Gastroesophageal sphincter (tissue), 4 donors: ENCODE measurements at regions not wholly inside any gene's neighbourhood (a gene's known extent, or its start where the extent isn't known, plus 50 kb on each side); places are given as distances from the start of the nearest gene placed in this dataset.

Source experiments
- ATAC-seq: fragments of 150-250 bp; one replicate; pipeline ENCODE4 v1.9.1; 2016; ENCODE audit warnings: mild to moderate bottlenecking, moderate library complexity
- H3K27ac ChIP-seq, 4 donors: fragments of 200-600 bp; sonication (generic) in 3 of 4; 1 replicate in 3 of 4; 2 replicates in 1 of 4; pipeline ENCODE4 v1.5.1; 2016 to 2019
- H3K27me3 ChIP-seq: fragments of 200-600 bp; sonication (generic); one replicate; pipeline ENCODE4 v1.5.1; 2019
- H3K36me3 ChIP-seq, 2 donors: fragments of 200-600 bp; sonication (generic); one replicate each; pipeline ENCODE4 v1.5.1; 2019; ENCODE audit warnings: control low read depth in 1 of 2
- H3K4me1 ChIP-seq, 3 donors: fragments of 200-600 bp; sonication (generic); 1 replicate in 2 of 3; 2 replicates in 1 of 3; pipeline ENCODE4 v1.5.1; 2016 to 2019; ENCODE audit warnings: control low read depth in 2 of 3
- H3K4me3 ChIP-seq, 2 donors: fragments of 200-600 bp; sonication (generic); one replicate each; pipeline ENCODE4 v1.5.1; 2019; ENCODE audit warnings: mild to moderate bottlenecking in 1 of 2, moderate library complexity in 1 of 2
- H3K9me3 ChIP-seq, 3 donors: fragments of 200-600 bp; sonication (generic); one replicate each; pipeline ENCODE4 v1.5.1; 2017 to 2019; ENCODE audit warnings: control low read depth in 2 of 3
- EP300 ChIP-seq: sonication (generic); formaldehyde crosslinking; IDR thresholded peaks from one replicate; pipeline ENCODE4 v1.6.1; 2017; ENCODE audit warnings: antibody characterized with exemption, mild to moderate bottlenecking
- POLR2A ChIP-seq, 2 donors: fragments of 450-650 bp; IDR thresholded peaks; one replicate each; pipeline ENCODE4 v1.6.1; 2017; ENCODE audit warnings: antibody characterized with exemption in 2 of 2, mild to moderate bottlenecking in 2 of 2, moderate library complexity in 1 of 2
- POLR2AphosphoS5 ChIP-seq: sonication (generic); formaldehyde crosslinking; IDR thresholded peaks from one replicate; pipeline ENCODE4 v1.6.1; 2017; ENCODE audit warnings: antibody characterized with exemption
- WGBS, 2 donors: methylation state at CpG; one replicate each; pipeline ENCODE4 v1.1.5; 2018; ENCODE audit warnings: low coverage in 1 of 2; 5-methylcytosine and 5-hydroxymethylcytosine counted together
- TF ChIP-seq, protein P1 (sequence below), 4 experiments: fragments of 200-600 bp in 2 of 4; fragments of 450-650 bp in 2 of 4; sonication (generic) in 1 of 4; IDR thresholded peaks; one replicate each; pipeline ENCODE4 v1.5.1; 2017 to 2019; ENCODE audit warnings: antibody characterized with exemption in 4 of 4, mild to moderate bottlenecking in 2 of 4, moderate library complexity in 2 of 4

- 83 to 93% methylated on average over 2 of the region's 2 CpGs for WGBS, 2 donors
- ATAC-seq, result no peak
- no peaks in the 10 kb centered on the region for H3K36me3 ChIP-seq
Observed at GRCh38 chr15:85305050-85305449, 75.4 kb upstream of the AKAP13 start.

DNA sequence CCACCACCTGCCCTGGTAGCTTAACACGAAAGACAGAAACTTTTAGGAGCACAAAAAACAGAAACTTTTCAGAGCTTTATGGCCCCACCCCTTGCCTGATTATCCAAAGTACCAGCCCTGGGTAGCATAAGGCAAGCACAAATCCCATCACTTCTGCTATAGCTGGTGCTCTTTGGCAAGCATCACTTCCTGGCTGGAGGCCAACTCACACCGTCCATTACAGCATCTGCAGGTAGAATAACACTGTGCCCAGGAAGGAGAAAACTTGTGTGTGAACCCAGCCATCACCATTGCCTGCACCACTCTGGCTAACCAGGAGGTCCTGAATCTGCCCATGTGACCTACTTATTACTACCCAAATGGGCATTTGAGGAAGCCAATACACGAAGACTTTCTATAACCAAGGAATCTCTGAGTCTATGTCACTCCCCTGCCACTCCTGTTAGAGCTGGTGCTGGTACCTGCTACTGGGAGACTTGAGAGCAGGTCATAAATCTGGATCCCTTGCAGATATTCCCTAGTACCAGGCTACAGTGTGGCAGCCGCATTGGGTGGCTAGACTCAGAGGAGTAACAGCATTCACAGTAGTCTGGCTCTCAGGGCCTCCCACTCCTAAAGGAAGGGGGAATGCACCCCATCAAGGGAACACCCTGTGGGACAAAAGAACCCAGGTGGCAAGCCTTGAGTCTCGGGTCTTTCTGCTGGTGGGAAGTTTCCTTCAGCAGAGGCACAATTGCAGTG, 73.3 kb upstream of the AKAP13 start:
- Histone ChIP-seq H3K4me3 (no peak overlapping the region), H3K4me1 (no peaks in the 10 kb centered on the region), H3K27ac (no peak overlapping the region), H3K27me3 (no peaks in the 10 kb centered on the region), H3K9me3 (no peaks in the 10 kb centered on the region), H3K36me3 (no peaks in the 10 kb centered on the region)
- no peak for ATAC-seq
- TF ChIP-seq, protein P1, sequence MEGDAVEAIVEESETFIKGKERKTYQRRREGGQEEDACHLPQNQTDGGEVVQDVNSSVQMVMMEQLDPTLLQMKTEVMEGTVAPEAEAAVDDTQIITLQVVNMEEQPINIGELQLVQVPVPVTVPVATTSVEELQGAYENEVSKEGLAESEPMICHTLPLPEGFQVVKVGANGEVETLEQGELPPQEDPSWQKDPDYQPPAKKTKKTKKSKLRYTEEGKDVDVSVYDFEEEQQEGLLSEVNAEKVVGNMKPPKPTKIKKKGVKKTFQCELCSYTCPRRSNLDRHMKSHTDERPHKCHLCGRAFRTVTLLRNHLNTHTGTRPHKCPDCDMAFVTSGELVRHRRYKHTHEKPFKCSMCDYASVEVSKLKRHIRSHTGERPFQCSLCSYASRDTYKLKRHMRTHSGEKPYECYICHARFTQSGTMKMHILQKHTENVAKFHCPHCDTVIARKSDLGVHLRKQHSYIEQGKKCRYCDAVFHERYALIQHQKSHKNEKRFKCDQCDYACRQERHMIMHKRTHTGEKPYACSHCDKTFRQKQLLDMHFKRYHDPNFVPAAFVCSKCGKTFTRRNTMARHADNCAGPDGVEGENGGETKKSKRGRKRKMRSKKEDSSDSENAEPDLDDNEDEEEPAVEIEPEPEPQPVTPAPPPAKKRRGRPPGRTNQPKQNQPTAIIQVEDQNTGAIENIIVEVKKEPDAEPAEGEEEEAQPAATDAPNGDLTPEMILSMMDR (IDR thresholded peaks at IDR 0.05), result no peak
- TF ChIP-seq POLR2A (IDR thresholded peaks at IDR 0.05), result no peak
- no peak for TF ChIP-seq EP300
- WGBS, 2 donors, result 50 to 67% methylated on average over 1 to 2 of the region's 5 CpGs

More at GRCh38 chr15:85305050-85305449, 75.4 kb upstream of the AKAP13 start:
- Histone ChIP-seq H3K27me3 (no peaks in the 10 kb centered on the region), H3K4me1 (no peaks in the 10 kb centered on the region), H3K27ac (no peak overlapping the region), H3K4me3 (no peak overlapping the region), H3K9me3 (no peaks in the 10 kb centered on the region)
- TF ChIP-seq POLR2AphosphoS5 (no peak), EP300 (no peak), POLR2A (IDR thresholded peaks at IDR 0.05) (no peak)
- TF ChIP-seq, protein P1 (IDR thresholded peaks at IDR 0.05), result no peak

GRCh38 chr15:85307687-85308045, 72.7 kb upstream of the AKAP13 start:
- WGBS, 2 donors, result 83 to 100% methylated on average over 1 of the region's 2 CpGs
- Histone ChIP-seq H3K4me3 (no peak overlapping the region), H3K27me3 (no peaks in the 10 kb centered on the region), H3K4me1 (no peaks in the 10 kb centered on the region), H3K9me3 (no peaks in the 10 kb centered on the region), H3K27ac (no peak overlapping the region), H3K36me3 (no peaks in the 10 kb centered on the region)
- no peak for ATAC-seq
- TF ChIP-seq POLR2A (IDR thresholded peaks at IDR 0.05) (no peak), EP300 (no peak), POLR2AphosphoS5 (no peak)
- TF ChIP-seq, protein P1 (IDR thresholded peaks at IDR 0.05), result no peak

GRCh38 chr15:85311647-85312046, 68.8 kb upstream of the AKAP13 start:
- Histone ChIP-seq H3K27ac (no peak overlapping the region), H3K4me3 (no peak overlapping the region), H3K36me3 (no peaks in the 10 kb centered on the region), H3K9me3 (no peaks in the 10 kb centered on the region), H3K4me1 (no peaks in the 10 kb centered on the region), H3K27me3 (no peaks in the 10 kb centered on the region)
- TF ChIP-seq, protein P1 (IDR thresholded peaks at IDR 0.05), result no peak
- TF ChIP-seq POLR2AphosphoS5 (no peak), EP300 (no peak), POLR2A (IDR thresholded peaks at IDR 0.05) (no peak)
- WGBS, 2 donors, result 76 to 90% methylated on average over 1 to 2 of the region's 2 CpGs
- ATAC-seq, result no peak

- H3K4me1 ChIP-seq, result no peaks in the 10 kb centered on the region
- no peak for ATAC-seq
- H3K36me3 ChIP-seq, result no peaks in the 10 kb centered on the region
- TF ChIP-seq, protein P1 (IDR thresholded peaks at IDR 0.05), result no peak
- no peak for TF ChIP-seq EP300
- 58 to 85% methylated on average over 3 to 5 of the region's 5 CpGs for WGBS, 2 donors
- no peak overlapping the region for H3K27ac ChIP-seq
- H3K4me3 ChIP-seq, result no peak overlapping the region
- no peaks in the 10 kb centered on the region for H3K27me3 ChIP-seq
- H3K9me3 ChIP-seq, result no peaks in the 10 kb centered on the region
Observed at GRCh38 chr15:85312486-85312885, 67.9 kb upstream of the AKAP13 start.
